Naive thymus-derived CD8-positive, alpha-beta T cell (primary cell): ENCODE measurements at regions not wholly inside any gene's neighbourhood (a gene's known extent, or its start where the extent isn't known, plus 50 kb on each side); places are given as distances from the start of the nearest gene placed in this dataset.

Experiments
- ATAC-seq, 2 donors: fragments of 150-1000 bp; cut with Tn5 transposase in 1 of 2; sonication (Bioruptor Pico), chemical (Tn5 transposase) in 1 of 2; 1 replicate in 1 of 2; 2 replicates in 1 of 2; pipeline ENCODE4 v1.10.0; 2021; ENCODE audit warnings: mild to moderate bottlenecking in 2 of 2, moderate library complexity in 2 of 2
- POLR2A ChIA-PET: fragments of 350-600 bp; sonication (Branson Sonifier 250); formaldehyde crosslinking; loops from one replicate; lab custom pipeline; 2021; ENCODE audit warnings: antibody characterized with exemption; lab: Charles Lee
- DNase-seq, 10 donors: peaks; one replicate each; pipeline versions ENCODE4 v3.0.0 to v3.0.0-alpha.2; 2020 to 2022
- H3K27ac Mint-ChIP-seq, 10 donors: one replicate each; pipeline ENCODE4 v1.8.0; 2020 to 2022; ENCODE audit warnings: mild to moderate bottlenecking in 10 of 10, mixed read lengths in 10 of 10, moderate library complexity in 4 of 10, inconsistent platforms in 1 of 10
- H3K27me3 Mint-ChIP-seq, 5 donors: one replicate each; pipeline ENCODE4 v1.8.0; 2021 to 2022; ENCODE audit warnings: mixed read lengths in 5 of 5
- H3K36me3 Mint-ChIP-seq, 3 donors: one replicate each; pipeline ENCODE4 v1.8.0; 2020 to 2022; ENCODE audit warnings: mixed read lengths in 3 of 3, mild to moderate bottlenecking in 2 of 3, inconsistent platforms in 1 of 3
- H3K4me1 Mint-ChIP-seq, 4 donors: one replicate each; pipeline ENCODE4 v1.8.0; 2021 to 2022; ENCODE audit warnings: mixed read lengths in 4 of 4
- H3K4me3 Mint-ChIP-seq, 10 donors: one replicate each; pipeline ENCODE4 v1.8.0; 2020 to 2022; ENCODE audit warnings: mild to moderate bottlenecking in 10 of 10, mixed read lengths in 10 of 10, moderate library complexity in 6 of 10, inconsistent platforms in 1 of 10
- H3K9me3 Mint-ChIP-seq, 9 donors: one replicate each; pipeline ENCODE4 v1.8.0; 2020 to 2022; ENCODE audit warnings: mixed read lengths in 9 of 9, mild to moderate bottlenecking in 3 of 9, inconsistent platforms in 1 of 9, moderate library complexity in 1 of 9

GRCh38 chr18:41576643-41577042 lies 378.4 kb upstream of the PIK3C3 start:
- POLR2A ChIA-PET = no interaction called here
- Mint-ChIP-seq H3K27me3 (no peaks in the 10 kb centered on the region), H3K4me3 (no peak overlapping the region), H3K4me1 (no peaks in the 10 kb centered on the region), H3K36me3 (no peaks in the 10 kb centered on the region), H3K27ac (no peak overlapping the region), H3K9me3 (peaks cover 0 to 5% (median 0%) of the 10 kb centered on the region in 9 donors)
- ATAC-seq (no peak), DNase-seq (no peak)

- no peak for ATAC-seq
- H3K9me3 Mint-ChIP-seq = peaks cover 0 to 4% (median 0%) of the 10 kb centered on the region in 9 donors
- H3K4me3 Mint-ChIP-seq = no peak overlapping the region
- POLR2A ChIA-PET = no interaction called here
- no peak for DNase-seq
- no peaks in the 10 kb centered on the region for H3K36me3 Mint-ChIP-seq
- H3K27me3 Mint-ChIP-seq = peaks cover 0 to 3% (median 0%) of the 10 kb centered on the region in 5 donors
- no peak overlapping the region for H3K27ac Mint-ChIP-seq
- H3K4me1 Mint-ChIP-seq = no peaks in the 10 kb centered on the region
These were observed 385.2 kb upstream of the PIK3C3 start for GRCh38 chr18:41569867-41570266.

- Mint-ChIP-seq H3K36me3 (no peaks in the 10 kb centered on the region), H3K27ac (no peak overlapping the region), H3K9me3 (peaks cover 0 to 6% (median 0%) of the 10 kb centered on the region in 9 donors), H3K4me3 (no peak overlapping the region), H3K27me3 (peaks cover 0 to 2% (median 0%) of the 10 kb centered on the region in 5 donors), H3K4me1 (no peaks in the 10 kb centered on the region)
- DNase-seq (no peak), ATAC-seq (no peak)
- POLR2A ChIA-PET = no interaction called here
These were observed 393.1 kb upstream of the PIK3C3 start for GRCh38 chr18:41561961-41562360.

GRCh38 chr18:41558715-41559114 lies 396.3 kb upstream of the PIK3C3 start:
- POLR2A ChIA-PET = no interaction called here
- no peak for DNase-seq
- Mint-ChIP-seq H3K4me3 (no peak overlapping the region), H3K9me3 (peaks cover 0 to 10% (median 0%) of the 10 kb centered on the region in 9 donors), H3K27ac (no peak overlapping the region), H3K36me3 (no peaks in the 10 kb centered on the region), H3K4me1 (no peaks in the 10 kb centered on the region), H3K27me3 (peaks cover 0 to 2% (median 0%) of the 10 kb centered on the region in 5 donors)
- no peak for ATAC-seq

GRCh38 chr18:41553716-41554115 lies 401.3 kb upstream of the PIK3C3 start:
- Mint-ChIP-seq H3K27ac (no peak overlapping the region), H3K36me3 (no peaks in the 10 kb centered on the region)
- no peak for ATAC-seq

GRCh38 chr18:41548521-41549260 lies 406.3 kb upstream of the PIK3C3 start:
- Mint-ChIP-seq H3K27ac (no peak overlapping the region), H3K36me3 (no peaks in the 10 kb centered on the region), H3K4me3 (no peak overlapping the region), H3K27me3 (peaks cover 0 to 1% (median 0%) of the 10 kb centered on the region in 5 donors), H3K4me1 (no peaks in the 10 kb centered on the region), H3K9me3 (peaks cover 0 to 11% (median 0%) of the 10 kb centered on the region in 9 donors)
- ATAC-seq (no peak), DNase-seq (no peak)
- POLR2A ChIA-PET = no interaction called here

More at GRCh38 chr18:41553716-41554115, 401.3 kb upstream of the PIK3C3 start:
- Mint-ChIP-seq H3K27me3 (peaks cover 0 to 1% (median 0%) of the 10 kb centered on the region in 5 donors), H3K9me3 (peaks cover 0 to 21% (median 0%) of the 10 kb centered on the region in 9 donors), H3K4me1 (no peaks in the 10 kb centered on the region), H3K4me3 (no peak overlapping the region)
- POLR2A ChIA-PET = no interaction called here
- DNase-seq = no peak

- H3K27me3 Mint-ChIP-seq = peaks cover 0 to 1% (median 0%) of the 10 kb centered on the region in 5 donors
- ATAC-seq = no peak
- no peak for DNase-seq
- no peaks in the 10 kb centered on the region for H3K4me1 Mint-ChIP-seq
- no peak overlapping the region for H3K27ac Mint-ChIP-seq
- H3K36me3 Mint-ChIP-seq = no peaks in the 10 kb centered on the region
- POLR2A ChIA-PET = no interaction called here
- no peak overlapping the region for H3K4me3 Mint-ChIP-seq
- peaks cover 0 to 12% (median 0%) of the 10 kb centered on the region in 9 donors for H3K9me3 Mint-ChIP-seq
These were observed 409.7 kb upstream of the PIK3C3 start for GRCh38 chr18:41545091-41545888.

- H3K27ac Mint-ChIP-seq = no peak overlapping the region
These were observed 411.2 kb upstream of the PIK3C3 start for GRCh38 chr18:41543815-41544214.

GRCh38 chr18:41540237-41540871 lies 414.7 kb upstream of the PIK3C3 start:
- no peak overlapping the region for H3K4me3 Mint-ChIP-seq
- DNase-seq (no peak), ATAC-seq (no peak)
- H3K4me1 Mint-ChIP-seq = no peaks in the 10 kb centered on the region
- no peak overlapping the region for H3K27ac Mint-ChIP-seq
- H3K27me3 Mint-ChIP-seq = no peaks in the 10 kb centered on the region
- POLR2A ChIA-PET = no interaction called here
- H3K9me3 Mint-ChIP-seq = peaks cover 0 to 13% (median 5%) of the 10 kb centered on the region in 9 donors
- no peaks in the 10 kb centered on the region for H3K36me3 Mint-ChIP-seq

More at GRCh38 chr18:41543815-41544214, 411.2 kb upstream of the PIK3C3 start:
- ATAC-seq (no peak), DNase-seq (no peak)
- Mint-ChIP-seq H3K4me3 (no peak overlapping the region), H3K9me3 (peaks cover 0 to 9% (median 0%) of the 10 kb centered on the region in 9 donors), H3K4me1 (no peaks in the 10 kb centered on the region), H3K36me3 (no peaks in the 10 kb centered on the region), H3K27me3 (no peaks in the 10 kb centered on the region)
- POLR2A ChIA-PET = no interaction called here

- POLR2A ChIA-PET = no interaction called here
- H3K27ac Mint-ChIP-seq = no peak overlapping the region
- DNase-seq (no peak), ATAC-seq (no peak)
- no peaks in the 10 kb centered on the region for H3K4me1 Mint-ChIP-seq
- peaks cover 0 to 20% (median 5%) of the 10 kb centered on the region in 9 donors for H3K9me3 Mint-ChIP-seq
- H3K27me3 Mint-ChIP-seq = no peaks in the 10 kb centered on the region
- no peak overlapping the region for H3K4me3 Mint-ChIP-seq
- no peaks in the 10 kb centered on the region for H3K36me3 Mint-ChIP-seq
These were observed 416.3 kb upstream of the PIK3C3 start for GRCh38 chr18:41538751-41539150.

- POLR2A ChIA-PET = no interaction called here
These were observed 417.4 kb upstream of the PIK3C3 start for GRCh38 chr18:41537666-41538065.

GRCh38 chr18:41532344-41533086 lies 422.5 kb upstream of the PIK3C3 start:
- ATAC-seq = no peak
- Mint-ChIP-seq H3K4me1 (no peaks in the 10 kb centered on the region), H3K4me3 (no peak overlapping the region), H3K27me3 (no peaks in the 10 kb centered on the region), H3K27ac (no peak overlapping the region), H3K36me3 (no peaks in the 10 kb centered on the region), H3K9me3 (peaks cover 0 to 11% (median 2%) of the 10 kb centered on the region in 9 donors)
- POLR2A ChIA-PET = no interaction called here
- no peak for DNase-seq

More at GRCh38 chr18:41537666-41538065, 417.4 kb upstream of the PIK3C3 start:
- H3K27me3 Mint-ChIP-seq = no peaks in the 10 kb centered on the region
- H3K36me3 Mint-ChIP-seq = no peaks in the 10 kb centered on the region
- H3K4me1 Mint-ChIP-seq = no peaks in the 10 kb centered on the region
- H3K4me3 Mint-ChIP-seq = no peak overlapping the region
- peaks cover 0 to 20% (median 5%) of the 10 kb centered on the region in 9 donors for H3K9me3 Mint-ChIP-seq
- ATAC-seq = no peak
- H3K27ac Mint-ChIP-seq = no peak overlapping the region
- no peak for DNase-seq
